Stimulated activated CD4-positive, alpha-beta T cell treated with anti-CD3 and anti-CD28 coated beads, Interleukin-1b, Interleukin-23, amount 100 ng/mL, for 48 hours (primary cell): ENCODE measurements at regions not wholly inside any gene's neighbourhood (a gene's known extent, or its start where the extent isn't known, plus 50 kb on each side); places are given as distances from the start of the nearest gene placed in this dataset.

ENCODE experiments used
- DNase-seq: peaks from one replicate; pipeline ENCODE4 v3.0.0-alpha.2; 2020

DNA sequence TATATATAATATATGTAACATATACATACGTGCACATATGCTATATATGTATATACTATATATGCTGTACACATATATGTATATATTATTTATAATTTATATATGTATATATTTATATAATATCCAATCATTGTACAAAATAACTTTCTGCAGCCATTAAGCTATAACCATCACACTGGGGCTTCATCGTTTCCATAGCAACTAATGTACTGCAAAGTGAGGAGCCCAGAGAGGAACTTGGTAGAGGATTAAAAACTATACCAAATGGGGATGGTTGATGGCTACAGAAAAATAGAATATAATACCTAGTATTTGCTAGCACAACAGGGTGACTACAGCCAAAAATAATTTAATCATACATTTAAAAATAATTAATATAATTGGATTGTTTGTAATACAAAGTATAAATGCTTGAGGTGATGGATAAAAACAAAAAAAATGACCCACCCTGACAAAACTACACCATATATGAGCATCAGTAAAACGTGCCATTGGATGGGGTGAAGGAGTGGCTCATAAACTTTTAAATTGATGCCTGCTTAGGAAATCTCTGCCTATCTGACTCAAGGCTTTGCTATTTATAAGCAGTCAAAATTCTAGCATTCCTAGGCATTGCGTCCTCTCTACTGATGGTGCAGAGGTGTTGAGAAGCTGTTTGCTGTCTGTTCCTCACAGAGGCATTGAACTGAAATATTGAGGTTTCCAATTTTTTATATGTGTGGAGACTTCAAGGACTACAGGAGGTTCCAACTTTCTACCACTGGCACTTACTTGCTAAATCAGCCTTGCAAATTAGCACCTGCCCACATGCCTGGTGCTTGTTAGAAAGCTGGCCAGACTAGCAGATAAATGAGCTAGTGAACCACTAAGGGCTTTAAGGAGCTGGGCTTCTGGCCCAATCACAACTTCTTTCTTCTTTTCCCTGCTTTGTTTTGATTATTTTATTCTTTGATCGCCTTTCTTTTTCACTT is 190.1 kb downstream of the SCP2D1 start:
- DNase-seq, result no peak

DNA sequence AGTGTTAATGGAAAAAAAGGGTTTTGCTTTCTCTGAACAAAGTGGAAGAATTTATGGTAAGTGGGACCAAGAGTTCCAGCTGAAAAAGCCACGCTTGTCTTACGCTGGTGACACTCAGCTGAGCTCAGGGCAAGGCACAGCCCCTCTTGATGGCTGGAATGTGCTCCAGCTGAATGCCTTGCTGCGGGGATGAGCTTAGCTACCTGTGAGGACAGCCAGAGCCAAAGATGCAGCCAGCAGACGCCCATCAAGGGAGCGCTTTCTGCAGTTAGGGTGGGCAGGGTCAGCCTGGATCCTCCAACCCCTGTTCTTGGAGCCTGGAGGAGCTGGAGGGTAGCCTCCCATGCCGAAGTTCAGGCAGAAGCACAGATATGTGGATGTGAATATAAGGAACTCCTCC is 191.4 kb downstream of the SCP2D1 start:
- no peak for DNase-seq

DNA sequence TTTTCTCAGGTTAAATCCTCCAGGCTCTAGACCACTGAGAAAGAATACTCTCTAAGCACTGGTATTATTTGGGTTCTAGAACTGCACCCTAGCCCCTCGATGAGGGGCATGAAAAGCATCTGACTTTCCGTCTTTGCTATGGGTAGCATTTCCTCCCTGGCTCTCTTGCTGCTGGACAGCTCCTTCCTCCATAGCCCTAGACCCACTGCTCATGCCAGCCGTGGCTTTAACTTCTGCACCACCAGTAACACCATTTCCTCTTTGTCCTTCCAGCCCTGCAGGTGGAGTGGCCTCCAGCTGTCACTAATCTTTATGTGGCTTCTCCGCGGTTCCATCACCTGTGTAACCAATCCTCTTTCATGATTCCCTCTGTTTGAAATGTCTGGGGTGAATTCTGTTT is 194.9 kb downstream of the SCP2D1 start:
- DNase-seq, result no peak

DNA sequence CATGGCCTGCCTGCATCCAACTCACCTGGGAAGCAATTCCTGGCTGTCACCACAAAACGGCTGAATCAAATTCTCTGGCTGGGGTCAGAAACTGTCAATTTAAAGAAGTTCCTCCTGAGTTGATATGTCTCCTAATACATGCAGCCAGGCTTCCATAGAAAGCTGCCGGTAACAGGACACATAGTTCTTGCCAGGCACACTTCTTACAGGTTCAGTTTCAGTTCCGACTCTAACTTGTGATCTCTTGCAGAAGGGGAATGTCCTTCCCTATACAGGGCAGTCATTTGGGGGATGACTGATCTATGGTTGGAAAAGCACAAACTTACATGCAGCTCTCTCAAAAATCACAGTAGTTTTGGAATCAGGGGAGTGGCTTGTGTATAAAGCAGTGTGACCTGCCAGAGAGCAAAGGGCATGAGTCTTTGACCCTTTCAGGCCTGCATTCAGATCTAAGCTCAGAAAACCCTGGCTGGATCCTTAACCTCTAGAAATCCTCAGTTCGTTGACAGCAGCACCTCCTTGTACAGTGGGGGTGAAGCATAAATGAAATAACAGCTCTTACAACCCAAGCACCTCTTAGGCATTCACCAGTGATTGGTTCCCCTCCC is 195.6 kb downstream of the SCP2D1 start:
- DNase-seq, result no peak

DNA sequence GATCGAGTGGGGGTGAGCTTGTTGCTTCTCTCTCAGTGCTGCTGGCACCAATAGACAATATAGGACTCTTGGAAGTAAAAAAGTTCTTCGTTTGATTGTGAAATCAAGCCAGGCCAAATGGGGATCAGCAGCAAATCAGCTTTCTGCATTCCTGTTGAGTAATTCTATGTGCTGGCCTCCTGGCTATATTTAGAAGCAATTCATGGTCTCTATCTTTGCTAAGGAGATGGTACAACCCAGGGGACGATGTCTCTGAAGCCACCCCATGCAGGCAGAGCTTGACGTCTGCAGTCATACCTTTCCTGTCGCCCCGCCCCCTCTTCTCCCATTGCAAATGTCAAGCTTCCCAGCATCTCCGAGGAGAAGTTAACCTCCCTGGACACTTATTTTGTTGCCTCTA is 199.1 kb downstream of the SCP2D1 start:
- no peak for DNase-seq

DNA sequence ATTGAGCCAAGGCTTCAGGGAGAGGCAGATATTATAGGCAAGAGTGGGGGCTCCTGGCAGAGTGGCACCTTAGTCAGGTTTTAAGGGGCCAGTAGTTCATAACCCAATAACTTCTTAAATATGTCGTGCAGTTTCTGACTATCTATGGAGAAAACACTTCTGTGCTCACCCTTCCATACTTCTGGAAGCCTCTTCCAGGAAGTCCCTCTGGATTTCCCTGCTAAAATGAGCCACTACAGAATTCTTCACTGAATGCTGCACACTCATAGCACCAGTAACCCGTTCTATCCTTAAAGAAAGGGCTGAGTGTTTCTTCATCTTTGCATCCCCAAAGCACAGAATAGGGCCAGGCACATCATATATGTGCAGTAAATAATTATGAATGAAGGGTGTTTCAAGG is 198.5 kb upstream of the SLC24A3 start:
- DNase-seq, result no peak

GRCh38 chr20:19015351-19016139 is 196.9 kb upstream of the SLC24A3 start:
- DNase-seq, result no peak

GRCh38 chr20:19016140-19016497 is 196.3 kb upstream of the SLC24A3 start:
- no peak for DNase-seq

- DNase-seq, result no peak
Measured at GRCh38 chr20:19017104-19017690, 195.2 kb upstream of the SLC24A3 start.

- no peak for DNase-seq
Measured at GRCh38 chr20:19018881-19019280, 193.6 kb upstream of the SLC24A3 start.

- no peak for DNase-seq
Measured at GRCh38 chr20:19019734-19020364, 192.6 kb upstream of the SLC24A3 start.

DNA sequence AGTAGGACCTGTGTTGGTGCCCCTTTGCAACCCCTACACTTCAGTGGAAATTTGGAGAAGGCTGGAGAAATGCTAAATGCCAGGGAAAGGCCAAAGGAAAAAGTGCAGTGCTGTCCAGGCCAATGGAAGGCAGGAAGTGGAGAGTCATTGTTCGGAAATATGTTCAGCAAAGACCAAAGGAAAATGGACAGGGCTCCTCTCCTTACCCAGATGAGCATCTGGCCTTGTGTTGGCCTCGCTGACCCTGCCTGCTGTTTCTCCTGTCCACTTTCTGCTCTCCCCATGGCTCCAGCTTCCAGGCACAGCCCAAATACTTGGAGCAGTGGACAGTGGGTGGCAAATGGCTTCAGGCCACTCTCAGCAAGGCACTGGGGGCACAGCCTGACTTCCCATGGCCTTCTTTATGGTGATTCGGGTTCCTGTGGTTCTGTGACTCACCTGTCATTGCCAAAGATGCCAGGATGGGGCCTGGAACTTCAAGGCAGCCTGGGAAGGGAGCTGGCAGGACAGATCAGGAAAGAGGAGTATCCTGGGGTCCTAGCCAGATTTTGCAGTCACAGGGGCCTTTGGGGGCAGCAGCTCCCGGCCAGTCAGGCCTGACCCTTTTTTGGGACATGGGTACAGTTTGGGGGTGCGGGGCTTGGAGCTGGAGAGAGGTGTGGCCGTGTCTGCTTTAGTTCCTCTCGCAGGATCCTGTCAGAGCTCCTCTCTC is 190.9 kb upstream of the SLC24A3 start:
- no peak for DNase-seq

GRCh38 chr20:19022118-19022575 is 190.3 kb upstream of the SLC24A3 start:
- no peak for DNase-seq

DNA sequence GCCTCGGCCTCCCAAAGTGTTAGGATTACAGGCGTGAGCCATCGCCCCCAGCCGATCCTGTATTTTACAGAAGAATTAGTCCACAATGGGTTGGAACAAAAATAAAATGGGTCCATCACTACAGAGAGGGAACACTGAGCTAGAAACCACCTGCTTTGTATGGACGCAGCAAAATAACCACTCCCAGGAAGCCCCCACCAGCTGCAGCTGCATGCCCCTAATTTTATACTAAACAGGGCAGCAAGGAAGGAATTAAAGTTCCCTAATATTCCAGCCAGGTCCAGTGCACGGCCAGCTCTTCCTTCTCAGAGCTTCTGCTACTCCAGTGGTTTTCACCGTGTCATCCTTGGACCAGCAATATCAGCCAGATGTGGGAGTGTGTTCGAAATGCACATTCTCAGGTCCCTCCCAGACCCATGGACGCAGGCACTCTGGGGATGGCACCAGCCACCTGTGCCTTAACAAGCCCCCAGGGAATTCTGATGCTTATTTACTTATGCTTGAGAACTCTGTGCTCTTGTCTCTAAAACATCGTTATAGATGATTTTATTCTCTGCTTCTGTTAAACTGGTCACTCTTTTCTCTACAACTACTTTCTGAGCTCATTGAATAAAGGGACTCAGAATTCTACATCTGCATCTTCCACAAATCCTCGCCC is 189.5 kb upstream of the SLC24A3 start:
- DNase-seq, result no peak

- DNase-seq, result no peak
Measured at GRCh38 chr20:19024296-19025035, 188.0 kb upstream of the SLC24A3 start.

DNA sequence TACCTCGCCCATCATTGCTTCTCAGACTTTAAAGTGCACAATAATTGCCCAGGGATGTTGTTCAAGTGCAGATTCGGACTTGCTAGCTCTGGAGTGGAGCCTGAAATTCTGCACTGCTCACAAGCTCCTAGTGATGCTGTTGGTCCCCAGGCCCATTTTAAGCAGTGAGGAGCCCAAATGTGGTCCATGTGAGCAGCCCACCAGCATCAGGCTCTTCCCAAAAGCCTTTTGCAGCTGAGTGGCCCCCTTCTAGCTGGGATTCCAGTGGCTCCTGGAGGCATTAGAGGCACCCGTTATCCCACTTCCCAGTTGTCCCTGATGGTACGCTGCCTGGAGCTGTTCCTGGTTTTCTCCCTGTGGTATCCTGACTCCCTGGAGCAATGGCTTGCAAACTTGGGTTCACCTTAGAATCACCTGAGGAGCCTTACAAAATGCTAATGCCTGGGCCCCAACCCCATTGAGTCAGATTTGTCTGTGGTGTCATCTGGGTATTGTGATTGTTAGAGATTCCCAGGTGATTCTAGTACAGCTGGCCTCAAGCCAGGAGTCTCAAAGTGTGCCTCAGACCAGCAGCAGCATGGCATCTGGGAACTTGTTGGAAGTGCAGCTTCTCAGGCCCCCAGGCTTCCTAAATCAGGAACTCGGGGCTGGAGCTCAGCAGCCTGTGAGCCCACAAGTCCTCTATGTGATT is 186.9 kb upstream of the SLC24A3 start:
- DNase-seq, result no peak

GRCh38 chr20:19026121-19026878 is 186.1 kb upstream of the SLC24A3 start:
- DNase-seq, result no peak

- no peak for DNase-seq
Measured at GRCh38 chr20:19026901-19027644, 185.4 kb upstream of the SLC24A3 start.
